MM.1S (cell line): ENCODE measurements at regions not wholly inside any gene's neighbourhood (a gene's known extent, or its start where the extent isn't known, plus 50 kb on each side); places are given as distances from the start of the nearest gene placed in this dataset.
A peak's percentile ranks its signal among the peaks of the same experiment; 100 is the strongest.
"Not testable (repeated sequence)": the region's sequence is repeated elsewhere in the genome, so short reads cannot be mapped to it uniquely, and the experiment has no call there.

Experiments used
- DNase-seq: peaks from one replicate; pipeline ENCODE4 v3.0.0-alpha.2; 2015
- H2AFZ ChIP-seq: fragments of 300-600 bp; sonication (generic); 2 replicates; pipeline ENCODE4 v1.6.0; 2016; ENCODE audit warnings: antibody characterized with exemption, low read length
- H3F3A ChIP-seq: fragments of 300-600 bp; sonication (generic); 2 replicates; pipeline ENCODE4 v1.6.1; 2016; ENCODE audit warnings: mild to moderate bottlenecking, antibody characterized with exemption, low read length, moderate library complexity, mixed read lengths; ENCODE audit not compliant: insufficient read depth
- H3K27ac ChIP-seq: fragments of 300-600 bp; sonication (generic); 2 replicates; pipeline ENCODE4 v1.5.1; 2016; ENCODE audit warnings: mild to moderate bottlenecking, low read length
- H3K27me3 ChIP-seq: fragments of 300-600 bp; sonication (generic); replicated peaks from 2 replicates; pipeline ENCODE4 v1.6.0; 2016; ENCODE audit warnings: low read length; ENCODE audit not compliant: insufficient read depth
- H3K36me3 ChIP-seq: fragments of 300-600 bp; sonication (generic); replicated peaks from 2 replicates; pipeline ENCODE4 v1.6.1; 2016; ENCODE audit warnings: mild to moderate bottlenecking, low read length, mixed read lengths; ENCODE audit not compliant: insufficient read depth
- H3K4me1 ChIP-seq: fragments of 300-600 bp; sonication (generic); 2 replicates; pipeline ENCODE4 v1.6.1; 2016; ENCODE audit warnings: low read length, mixed read lengths
- H3K4me2 ChIP-seq: fragments of 300-600 bp; sonication (generic); 2 replicates; pipeline ENCODE4 v1.6.0; 2016; ENCODE audit warnings: low read depth, low read length
- H3K4me3 ChIP-seq: fragments of 300-600 bp; sonication (generic); 2 replicates; pipeline ENCODE4 v1.5.1; 2016; ENCODE audit warnings: low read length, mixed read lengths
- H3K79me2 ChIP-seq: fragments of 300-600 bp; sonication (generic); 2 replicates; pipeline ENCODE4 v1.6.1; 2016; ENCODE audit warnings: mixed run types, low read length, mixed read lengths
- H3K9ac ChIP-seq: fragments of 300-600 bp; sonication (generic); 2 replicates; pipeline ENCODE4 v1.6.1; 2016; ENCODE audit warnings: low read length, mixed read lengths
- H3K9me2 ChIP-seq: fragments of 300-600 bp; sonication (generic); replicated peaks from 2 replicates; pipeline ENCODE4 v1.6.1; 2016; ENCODE audit warnings: mild to moderate bottlenecking, low read length, mixed read lengths; ENCODE audit not compliant: insufficient read depth
- H3K9me3 ChIP-seq: fragments of 300-600 bp; sonication (generic); replicated peaks from 2 replicates; pipeline ENCODE4 v1.6.1; 2016; ENCODE audit warnings: mild to moderate bottlenecking, low read length, mixed read lengths; ENCODE audit not compliant: insufficient read depth
- H4K20me1 ChIP-seq: fragments of 300-600 bp; sonication (generic); 2 replicates; pipeline ENCODE4 v1.6.1; 2016; ENCODE audit warnings: mild to moderate bottlenecking, low read length, moderate library complexity, mixed read lengths; ENCODE audit not compliant: insufficient read depth
- CTCF ChIP-seq: fragments of 300-600 bp; sonication (generic); IDR thresholded peaks from 2 replicates; pipeline ENCODE4 v1.5.1; 2016; ENCODE audit warnings: antibody characterized with exemption, low read length, mixed read lengths
- EZH2 ChIP-seq: fragments of 300-600 bp; sonication (generic); optimal IDR thresholded peaks from 2 replicates; pipeline ENCODE3; 2017; ENCODE audit warnings: low read depth, mild to moderate bottlenecking, antibody characterized with exemption, low read length, mixed read lengths
- EZH2phosphoT487 ChIP-seq: fragments of 300-600 bp; sonication (generic); IDR thresholded peaks from 2 replicates; pipeline ENCODE4 v1.6.1; 2018; ENCODE audit warnings: antibody characterized with exemption, low read length

- Histone ChIP-seq H2AFZ (no peak overlapping the region), H3K4me3 (no peak overlapping the region), H3K4me2 (no peak overlapping the region), H4K20me1 (no peaks in the 10 kb centered on the region), H3K4me1 (no peaks in the 10 kb centered on the region), H3F3A (no peaks in the 10 kb centered on the region), H3K9ac (no peak overlapping the region), H3K79me2 (no peaks in the 10 kb centered on the region), H3K9me2 (no peaks in the 10 kb centered on the region), H3K27ac (no peak overlapping the region), H3K36me3 (no peaks in the 10 kb centered on the region), H3K27me3 (no peaks in the 10 kb centered on the region), H3K9me3 (no peaks in the 10 kb centered on the region)
- TF ChIP-seq EZH2 (no peak), EZH2phosphoT487 (no peak), CTCF (no peak)
- no peak for DNase-seq
Observed at GRCh38 chr10:9268176-9268575, 1213.7 kb downstream of the GATA3 start.

- not testable (repeated sequence) for H3K79me2 ChIP-seq, H3K9me3 ChIP-seq, H3K9ac ChIP-seq, DNase-seq, H4K20me1 ChIP-seq, H3K4me2 ChIP-seq, H3K27ac ChIP-seq, H3F3A ChIP-seq, H3K4me1 ChIP-seq, H3K4me3 ChIP-seq, H3K36me3 ChIP-seq, H3K27me3 ChIP-seq, H3K9me2 ChIP-seq, H2AFZ ChIP-seq
Observed at GRCh38 chr10:9273126-9273833, 1218.8 kb downstream of the GATA3 start.

GRCh38 chr10:9274206-9274755 is 1219.8 kb downstream of the GATA3 start:
- Histone ChIP-seq H3K9me3 (no peaks in the 10 kb centered on the region), H3K4me1 (no peaks in the 10 kb centered on the region), H3K9ac (no peak overlapping the region), H3K4me2 (peak overlapping the region; percentile 18; the same call in 1 of the 2 replicates), H3K79me2 (no peaks in the 10 kb centered on the region), H3F3A (no peaks in the 10 kb centered on the region), H3K36me3 (no peaks in the 10 kb centered on the region), H3K27ac (no peak overlapping the region), H2AFZ (no peak overlapping the region), H3K9me2 (no peaks in the 10 kb centered on the region), H3K27me3 (no peaks in the 10 kb centered on the region), H3K4me3 (no peak overlapping the region), H4K20me1 (no peaks in the 10 kb centered on the region)
- TF ChIP-seq EZH2phosphoT487 (no peak), CTCF (no peak), EZH2 (no peak)
- no peak for DNase-seq

- H3K4me1 ChIP-seq, result no peaks in the 10 kb centered on the region
- no peak for DNase-seq
- no peak overlapping the region for H3K4me2 ChIP-seq
- H2AFZ ChIP-seq, result no peak overlapping the region
- TF ChIP-seq CTCF (no peak), EZH2 (no peak), EZH2phosphoT487 (no peak)
- H3K79me2 ChIP-seq, result no peaks in the 10 kb centered on the region
- H3K9me2 ChIP-seq, result no peaks in the 10 kb centered on the region
- no peaks in the 10 kb centered on the region for H3K9me3 ChIP-seq
- no peak overlapping the region for H3K4me3 ChIP-seq
- no peaks in the 10 kb centered on the region for H3F3A ChIP-seq
- no peak overlapping the region for H3K27ac ChIP-seq
- no peaks in the 10 kb centered on the region for H3K27me3 ChIP-seq
- no peaks in the 10 kb centered on the region for H4K20me1 ChIP-seq
- H3K36me3 ChIP-seq, result no peaks in the 10 kb centered on the region
- H3K9ac ChIP-seq, result no peak overlapping the region
Observed at GRCh38 chr10:9275861-9276260, 1221.4 kb downstream of the GATA3 start.
